HepG2 (cell line): ENCODE measurements at regions not wholly inside any gene's neighbourhood (a gene's known extent, or its start where the extent isn't known, plus 50 kb on each side); places are given as distances from the start of the nearest gene placed in this dataset.

Source experiments
- ATAC-seq: fragments of 200-7000 bp; cut with Tn5 transposase; 3 replicates; pipeline ENCODE4 v1.9.1; 2020; ENCODE audit warnings: mild to moderate bottlenecking, moderate library complexity
- BruUV-seq: library from RNA; stranded (reverse); fragments of 400-500 nt; replicated peaks from 2 replicates; lab custom pipeline; 2021; lab: Mats Ljungman, UMichigan
- CTCF ChIA-PET: fragments of 300-600 bp; formaldehyde crosslinking; extraction: SDS; loops from one replicate; lab custom pipeline; 2021; ENCODE audit warnings: low total read pairs, inconsistent platforms, low intra/inter-chr PET ratio; lab: Yijun Ruan, JAX
- POLR2A ChIA-PET: fragments of 350-600 bp; sonication (Branson Sonifier 250); formaldehyde crosslinking; loops from one replicate; lab custom pipeline; 2020; ENCODE audit warnings: antibody characterized with exemption, inconsistent platforms; lab: Yijun Ruan, JAX
- DNase-seq: peaks from one replicate; pipeline ENCODE4 v3.0.0-alpha.2; 2015; ENCODE audit warnings: low spot score
- FAIRE-seq: peaks from 3 replicates; lab custom pipeline; 2011; peaks lifted over from hg19 to GRCh38; lab: Jason Lieb, UNC
- H2AFZ ChIP-seq: one replicate; pipeline ENCODE4 v1.6.1; 2011; ENCODE audit warnings: low read length, inconsistent platforms
- H3K27ac ChIP-seq: fragments of 300-600 bp; 3 replicates; pipeline ENCODE4 v1.8.0; 2011; ENCODE audit warnings: mixed run types, mild to moderate bottlenecking, mixed read lengths, low read length, inconsistent platforms; ENCODE audit not compliant: insufficient read depth; ENCODE audit errors: extremely low read length
- H3K27me3 ChIP-seq, 2 experiments: fragments of 200-600 bp in 1 of 2; 2 replicates in 1 of 2; 3 replicates in 1 of 2; pipeline versions ENCODE4 v1.6.0 to v1.8.0; 2011; ENCODE audit warnings: low read length in 2 of 2, mild to moderate bottlenecking in 2 of 2, moderate library complexity in 2 of 2, inconsistent platforms in 1 of 2; ENCODE audit not compliant: insufficient read depth in 2 of 2, control insufficient read depth in 1 of 2
- H3K36me3 ChIP-seq, 2 experiments: fragments of 200-600 bp in 1 of 2; replicated peaks in 1 of 2; 2 replicates in 1 of 2; 3 replicates in 1 of 2; pipeline versions ENCODE4 v1.5.1 to v1.8.0; 2011; ENCODE audit warnings: low read length in 2 of 2, inconsistent platforms in 1 of 2; ENCODE audit not compliant: insufficient read depth in 2 of 2, control insufficient read depth in 1 of 2
- H3K4me1 ChIP-seq: 2 replicates; pipeline ENCODE4 v1.5.1; 2012; ENCODE audit warnings: low read length, inconsistent platforms; ENCODE audit not compliant: insufficient read depth
- H3K4me2 ChIP-seq: 2 replicates; pipeline ENCODE4 v1.6.0; 2011; ENCODE audit warnings: low read depth, low read length, inconsistent platforms
- H3K4me3 ChIP-seq, 3 experiments: fragments of 200-600 bp in 1 of 3; sonication (generic), shearing (Covaris generic) in 1 of 3; replicated peaks in 1 of 3; 2 replicates each; pipeline ENCODE4 v1.5.1; 2011 to 2016; ENCODE audit warnings: low read length in 3 of 3, inconsistent platforms in 2 of 3, low read depth in 2 of 3, mild to moderate bottlenecking in 2 of 3, control low read depth in 1 of 3, mixed read lengths in 1 of 3; ENCODE audit not compliant: insufficient read depth in 1 of 3
- H3K79me2 ChIP-seq: one replicate; pipeline ENCODE4 v1.6.1; 2011; ENCODE audit warnings: low read length, inconsistent platforms; ENCODE audit not compliant: insufficient read depth
- H3K9ac ChIP-seq: 2 replicates; pipeline ENCODE4 v1.6.0; 2011; ENCODE audit warnings: mild to moderate bottlenecking, low read depth, low read length, inconsistent platforms; ENCODE audit not compliant: insufficient read depth
- H3K9me3 ChIP-seq: 2 replicates; pipeline ENCODE4 v1.5.1; 2012; ENCODE audit warnings: mild to moderate bottlenecking, low read length
- H4K20me1 ChIP-seq: 2 replicates; pipeline ENCODE4 v1.6.0; 2011; ENCODE audit warnings: inconsistent platforms, mild to moderate bottlenecking, low read length, moderate library complexity; ENCODE audit not compliant: insufficient read depth
- ATF7 ChIP-seq, 2 experiments: fragments of 450-650 bp in 1 of 2; sonication (generic) in 1 of 2; formaldehyde crosslinking in 1 of 2; IDR thresholded peaks; 2 replicates each; pipeline versions ENCODE4 v1.4.0 to v1.6.1; 2016 to 2020; ENCODE audit warnings: antibody characterized with exemption in 1 of 2, mild to moderate bottlenecking in 1 of 2, missing genetic modification reagents in 1 of 2
- DPF2 ChIP-seq: sonication (generic); formaldehyde crosslinking; IDR thresholded peaks from 2 replicates; pipeline ENCODE4 v1.4.0; 2020; ENCODE audit warnings: mild to moderate bottlenecking, low read depth, missing genetic modification reagents, borderline replicate concordance
- GATAD2A ChIP-seq: IDR thresholded peaks from 2 replicates; pipeline ENCODE4 v1.6.1; 2016
- ZBTB1 ChIP-seq: sonication (generic); formaldehyde crosslinking; IDR thresholded peaks from 2 replicates; pipeline ENCODE4 v1.4.0; 2020; ENCODE audit warnings: missing genetic modification reagents, borderline replicate concordance
- ZFP1 ChIP-seq: IDR thresholded peaks from 2 replicates; pipeline ENCODE4 v1.6.1; 2016
- ZNF17 ChIP-seq: sonication (generic); formaldehyde crosslinking; IDR thresholded peaks from 2 replicates; pipeline ENCODE4 v1.5.0; 2020; ENCODE audit warnings: mild to moderate bottlenecking, missing genetic modification reagents
- WGBS: methylation state at CpG from one replicate; pipeline ENCODE4 v1.1.6; 2017; ENCODE audit warnings: low lambda C conversion rate; 5-methylcytosine and 5-hydroxymethylcytosine counted together
- in situ Hi-C: cut with HindIII; loops from 2 replicates; pipeline ENCODE4 v1.10.0; 2017; ENCODE audit warnings: low pct_unique_long_range_greater_than_20kb; ENCODE audit not compliant: extremely low pct_ligation_motif_present
- intact Hi-C: fragments of 100-400 bp; cut with micrococcal nuclease; formaldehyde crosslinking; loops from one replicate; pipeline ENCODE4 v1.10.0; 2022; ENCODE audit not compliant: unreplicated experiment
- TF ChIP-seq, protein P1 (sequence below): sonication (generic); formaldehyde crosslinking; conservative IDR thresholded peaks from 2 replicates; pipeline ENCODE4 v1.4.0; 2020; ENCODE audit warnings: missing genetic modification reagents
- TF ChIP-seq, protein P2 (sequence below): sonication (generic); formaldehyde crosslinking; IDR thresholded peaks from 2 replicates; pipeline ENCODE4 v1.4.0; 2020; ENCODE audit warnings: missing genetic modification reagents
- TF ChIP-seq, protein P3 (sequence below): sonication (generic); formaldehyde crosslinking; IDR thresholded peaks from 2 replicates; pipeline ENCODE4 v1.4.0; 2020; ENCODE audit warnings: missing genetic modification reagents, mild to moderate bottlenecking, borderline replicate concordance

DNA sequence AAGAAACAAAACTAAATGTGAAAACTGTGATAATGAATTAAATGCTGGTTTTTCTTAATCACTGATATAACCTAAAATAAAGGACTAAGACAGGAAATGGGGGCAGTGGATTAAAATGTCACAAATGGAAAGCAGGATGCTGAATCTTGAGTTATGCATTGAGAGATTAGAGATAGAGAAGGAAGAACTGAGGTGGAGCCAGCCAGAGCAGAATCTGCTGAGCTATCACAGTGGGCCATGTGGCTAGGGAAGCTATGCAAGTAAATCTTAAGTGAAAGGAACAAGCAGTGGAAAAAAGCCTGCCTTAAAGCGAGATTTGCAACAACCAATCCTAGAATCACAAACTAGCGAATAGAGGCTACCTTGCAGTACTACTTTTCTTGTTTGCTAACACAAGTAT is 188.5 kb upstream of the RASA1 start:
- Histone ChIP-seq H3K4me3 (no peak overlapping the region), H3K79me2 (no peaks in the 10 kb centered on the region), H3K27ac (no peak overlapping the region), H3K9ac (no peak overlapping the region), H3K9me3 (no peaks in the 10 kb centered on the region), H3K36me3 (no peaks in the 10 kb centered on the region), H2AFZ (no peak overlapping the region), H3K4me2 (no peak overlapping the region), H3K27me3 (no peaks in the 10 kb centered on the region; a peak in 1 of 5 replicates), H3K4me1 (no peaks in the 10 kb centered on the region), H4K20me1 (no peaks in the 10 kb centered on the region)
- POLR2A ChIA-PET: no interaction called here
- 0% methylated on average over 2 of the region's 2 CpGs for WGBS
- ATAC-seq (no peak), DNase-seq (no peak), FAIRE-seq (no peak)
- TF ChIP-seq DPF2 (CRISPR knock-in tag): no peak
- TF ChIP-seq, protein P1, sequence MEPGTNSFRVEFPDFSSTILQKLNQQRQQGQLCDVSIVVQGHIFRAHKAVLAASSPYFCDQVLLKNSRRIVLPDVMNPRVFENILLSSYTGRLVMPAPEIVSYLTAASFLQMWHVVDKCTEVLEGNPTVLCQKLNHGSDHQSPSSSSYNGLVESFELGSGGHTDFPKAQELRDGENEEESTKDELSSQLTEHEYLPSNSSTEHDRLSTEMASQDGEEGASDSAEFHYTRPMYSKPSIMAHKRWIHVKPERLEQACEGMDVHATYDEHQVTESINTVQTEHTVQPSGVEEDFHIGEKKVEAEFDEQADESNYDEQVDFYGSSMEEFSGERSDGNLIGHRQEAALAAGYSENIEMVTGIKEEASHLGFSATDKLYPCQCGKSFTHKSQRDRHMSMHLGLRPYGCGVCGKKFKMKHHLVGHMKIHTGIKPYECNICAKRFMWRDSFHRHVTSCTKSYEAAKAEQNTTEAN (CRISPR knock-in tag): no peak
- TF ChIP-seq ZBTB1: no peak
- no peak for TF ChIP-seq ATF7 (IDR thresholded peaks at IDR 0.05)
- no peak for TF ChIP-seq ATF7 (CRISPR knock-in tag; IDR thresholded peaks at IDR 0.05)
- TF ChIP-seq, protein P2, sequence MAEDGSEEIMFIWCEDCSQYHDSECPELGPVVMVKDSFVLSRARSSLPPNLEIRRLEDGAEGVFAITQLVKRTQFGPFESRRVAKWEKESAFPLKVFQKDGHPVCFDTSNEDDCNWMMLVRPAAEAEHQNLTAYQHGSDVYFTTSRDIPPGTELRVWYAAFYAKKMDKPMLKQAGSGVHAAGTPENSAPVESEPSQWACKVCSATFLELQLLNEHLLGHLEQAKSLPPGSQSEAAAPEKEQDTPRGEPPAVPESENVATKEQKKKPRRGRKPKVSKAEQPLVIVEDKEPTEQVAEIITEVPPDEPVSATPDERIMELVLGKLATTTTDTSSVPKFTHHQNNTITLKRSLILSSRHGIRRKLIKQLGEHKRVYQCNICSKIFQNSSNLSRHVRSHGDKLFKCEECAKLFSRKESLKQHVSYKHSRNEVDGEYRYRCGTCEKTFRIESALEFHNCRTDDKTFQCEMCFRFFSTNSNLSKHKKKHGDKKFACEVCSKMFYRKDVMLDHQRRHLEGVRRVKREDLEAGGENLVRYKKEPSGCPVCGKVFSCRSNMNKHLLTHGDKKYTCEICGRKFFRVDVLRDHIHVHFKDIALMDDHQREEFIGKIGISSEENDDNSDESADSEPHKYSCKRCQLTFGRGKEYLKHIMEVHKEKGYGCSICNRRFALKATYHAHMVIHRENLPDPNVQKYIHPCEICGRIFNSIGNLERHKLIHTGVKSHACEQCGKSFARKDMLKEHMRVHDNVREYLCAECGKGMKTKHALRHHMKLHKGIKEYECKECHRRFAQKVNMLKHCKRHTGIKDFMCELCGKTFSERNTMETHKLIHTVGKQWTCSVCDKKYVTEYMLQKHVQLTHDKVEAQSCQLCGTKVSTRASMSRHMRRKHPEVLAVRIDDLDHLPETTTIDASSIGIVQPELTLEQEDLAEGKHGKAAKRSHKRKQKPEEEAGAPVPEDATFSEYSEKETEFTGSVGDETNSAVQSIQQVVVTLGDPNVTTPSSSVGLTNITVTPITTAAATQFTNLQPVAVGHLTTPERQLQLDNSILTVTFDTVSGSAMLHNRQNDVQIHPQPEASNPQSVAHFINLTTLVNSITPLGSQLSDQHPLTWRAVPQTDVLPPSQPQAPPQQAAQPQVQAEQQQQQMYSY (CRISPR knock-in tag): no peak
- TF ChIP-seq GATAD2A (CRISPR knock-in tag): no peak
- TF ChIP-seq ZFP1 (CRISPR knock-in tag): no peak
- TF ChIP-seq, protein P3, sequence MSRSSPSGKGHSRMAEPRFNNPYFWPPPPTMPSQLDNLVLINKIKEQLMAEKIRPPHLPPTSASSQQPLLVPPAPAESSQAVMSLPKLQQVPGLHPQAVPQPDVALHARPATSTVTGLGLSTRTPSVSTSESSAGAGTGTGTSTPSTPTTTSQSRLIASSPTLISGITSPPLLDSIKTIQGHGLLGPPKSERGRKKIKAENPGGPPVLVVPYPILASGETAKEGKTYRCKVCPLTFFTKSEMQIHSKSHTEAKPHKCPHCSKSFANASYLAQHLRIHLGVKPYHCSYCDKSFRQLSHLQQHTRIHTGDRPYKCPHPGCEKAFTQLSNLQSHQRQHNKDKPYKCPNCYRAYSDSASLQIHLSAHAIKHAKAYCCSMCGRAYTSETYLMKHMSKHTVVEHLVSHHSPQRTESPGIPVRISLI (CRISPR knock-in tag): no peak
- TF ChIP-seq ZNF17 (CRISPR knock-in tag): no peak
- BruUV-seq: no TSS peak
- in situ Hi-C loops: no loop called here
- CTCF ChIA-PET: no interaction called here
- intact Hi-C loops: loop anchor here (10.0 kb wide), 1 partner anchor 256 kb away; no protein-coding TSS in a partner anchor
